ENCODE measurements at regions not wholly inside any gene's neighbourhood (a gene's known extent, or its start where the extent isn't known, plus 50 kb on each side); places are given as distances from the start of the nearest gene placed in this dataset.

DNA sequence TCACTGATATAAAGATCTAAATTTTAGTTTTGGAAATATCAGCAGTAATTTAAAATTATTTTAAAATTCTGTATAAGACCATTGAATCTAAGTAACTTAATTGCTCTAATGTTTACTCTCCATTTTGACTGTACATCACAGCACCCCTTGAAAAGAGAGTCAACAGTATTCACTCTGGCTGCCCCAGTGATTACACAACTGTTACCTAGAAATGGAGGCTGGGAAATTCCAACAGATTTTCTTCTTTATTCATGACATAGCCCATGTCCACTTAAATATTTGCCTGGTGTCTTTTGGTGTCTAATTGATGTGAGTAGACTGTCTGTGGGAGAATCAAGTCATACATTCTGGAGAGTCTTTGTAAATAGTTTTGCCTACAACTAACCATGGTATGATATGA lies 301.8 kb upstream of the CDH6 start:
- TF ChIP-seq POLR2A (IDR thresholded peaks at IDR 0.05): no peak
- no peak for TF ChIP-seq EP300 (IDR thresholded peaks at IDR 0.05)

All from ovary (tissue), 1 donor.